ENCODE measurements at regions not wholly inside any gene's neighbourhood (a gene's known extent, or its start where the extent isn't known, plus 50 kb on each side); places are given as distances from the start of the nearest gene placed in this dataset.

DNA sequence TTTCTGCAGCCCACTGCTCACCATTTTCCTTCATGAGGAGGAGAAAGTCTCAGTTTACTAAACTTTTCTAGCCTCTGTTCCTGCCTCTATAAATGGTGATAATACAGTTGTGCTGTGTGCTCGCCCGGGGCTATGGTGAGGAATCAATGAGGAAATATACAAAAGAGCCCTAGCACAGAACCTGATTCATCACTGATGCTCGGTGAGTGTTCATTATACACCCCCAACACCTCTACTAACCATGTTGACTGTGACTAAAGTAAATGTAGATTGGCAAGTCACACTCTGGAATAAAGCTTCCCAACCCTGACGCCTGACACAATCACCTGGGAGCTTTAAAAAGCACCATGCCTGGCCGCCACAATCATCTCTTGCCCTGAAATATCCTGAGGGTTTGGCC is 118.8 kb upstream of the CYP1B1 start:
- TF ChIP-seq, protein P1, sequence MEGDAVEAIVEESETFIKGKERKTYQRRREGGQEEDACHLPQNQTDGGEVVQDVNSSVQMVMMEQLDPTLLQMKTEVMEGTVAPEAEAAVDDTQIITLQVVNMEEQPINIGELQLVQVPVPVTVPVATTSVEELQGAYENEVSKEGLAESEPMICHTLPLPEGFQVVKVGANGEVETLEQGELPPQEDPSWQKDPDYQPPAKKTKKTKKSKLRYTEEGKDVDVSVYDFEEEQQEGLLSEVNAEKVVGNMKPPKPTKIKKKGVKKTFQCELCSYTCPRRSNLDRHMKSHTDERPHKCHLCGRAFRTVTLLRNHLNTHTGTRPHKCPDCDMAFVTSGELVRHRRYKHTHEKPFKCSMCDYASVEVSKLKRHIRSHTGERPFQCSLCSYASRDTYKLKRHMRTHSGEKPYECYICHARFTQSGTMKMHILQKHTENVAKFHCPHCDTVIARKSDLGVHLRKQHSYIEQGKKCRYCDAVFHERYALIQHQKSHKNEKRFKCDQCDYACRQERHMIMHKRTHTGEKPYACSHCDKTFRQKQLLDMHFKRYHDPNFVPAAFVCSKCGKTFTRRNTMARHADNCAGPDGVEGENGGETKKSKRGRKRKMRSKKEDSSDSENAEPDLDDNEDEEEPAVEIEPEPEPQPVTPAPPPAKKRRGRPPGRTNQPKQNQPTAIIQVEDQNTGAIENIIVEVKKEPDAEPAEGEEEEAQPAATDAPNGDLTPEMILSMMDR (conservative IDR thresholded peaks at IDR 0.05; ENCODE audit: low read depth in 2 of 2), result no peak
- TF ChIP-seq EZH2 (IDR thresholded peaks at IDR 0.05; ENCODE audit: low read depth, unreplicated experiment), result no peak
- no peak for TF ChIP-seq POLR2AphosphoS5 (IDR thresholded peaks at IDR 0.05; ENCODE audit: low read depth)
- TF ChIP-seq, protein P2, sequence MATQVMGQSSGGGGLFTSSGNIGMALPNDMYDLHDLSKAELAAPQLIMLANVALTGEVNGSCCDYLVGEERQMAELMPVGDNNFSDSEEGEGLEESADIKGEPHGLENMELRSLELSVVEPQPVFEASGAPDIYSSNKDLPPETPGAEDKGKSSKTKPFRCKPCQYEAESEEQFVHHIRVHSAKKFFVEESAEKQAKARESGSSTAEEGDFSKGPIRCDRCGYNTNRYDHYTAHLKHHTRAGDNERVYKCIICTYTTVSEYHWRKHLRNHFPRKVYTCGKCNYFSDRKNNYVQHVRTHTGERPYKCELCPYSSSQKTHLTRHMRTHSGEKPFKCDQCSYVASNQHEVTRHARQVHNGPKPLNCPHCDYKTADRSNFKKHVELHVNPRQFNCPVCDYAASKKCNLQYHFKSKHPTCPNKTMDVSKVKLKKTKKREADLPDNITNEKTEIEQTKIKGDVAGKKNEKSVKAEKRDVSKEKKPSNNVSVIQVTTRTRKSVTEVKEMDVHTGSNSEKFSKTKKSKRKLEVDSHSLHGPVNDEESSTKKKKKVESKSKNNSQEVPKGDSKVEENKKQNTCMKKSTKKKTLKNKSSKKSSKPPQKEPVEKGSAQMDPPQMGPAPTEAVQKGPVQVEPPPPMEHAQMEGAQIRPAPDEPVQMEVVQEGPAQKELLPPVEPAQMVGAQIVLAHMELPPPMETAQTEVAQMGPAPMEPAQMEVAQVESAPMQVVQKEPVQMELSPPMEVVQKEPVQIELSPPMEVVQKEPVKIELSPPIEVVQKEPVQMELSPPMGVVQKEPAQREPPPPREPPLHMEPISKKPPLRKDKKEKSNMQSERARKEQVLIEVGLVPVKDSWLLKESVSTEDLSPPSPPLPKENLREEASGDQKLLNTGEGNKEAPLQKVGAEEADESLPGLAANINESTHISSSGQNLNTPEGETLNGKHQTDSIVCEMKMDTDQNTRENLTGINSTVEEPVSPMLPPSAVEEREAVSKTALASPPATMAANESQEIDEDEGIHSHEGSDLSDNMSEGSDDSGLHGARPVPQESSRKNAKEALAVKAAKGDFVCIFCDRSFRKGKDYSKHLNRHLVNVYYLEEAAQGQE (IDR thresholded peaks at IDR 0.05; ENCODE audit: unreplicated experiment), result no peak
- TF ChIP-seq CREB1 (CRISPR knock-in tag; IDR thresholded peaks at IDR 0.05; ENCODE audit: low read depth), result no peak
- TF ChIP-seq ZNF331 (CRISPR knock-in tag; IDR thresholded peaks at IDR 0.05; ENCODE audit: low read depth), result no peak

All from GM23338 (cell line).